SK-N-MC (cell line): ENCODE measurements at regions not wholly inside any gene's neighbourhood (a gene's known extent, or its start where the extent isn't known, plus 50 kb on each side); places are given as distances from the start of the nearest gene placed in this dataset.

ENCODE experiments used
- EZH2 ChIP-seq: fragments of 200-600 bp; sonication (generic); IDR thresholded peaks from one replicate; pipeline ENCODE4 v1.6.1; 2017; ENCODE audit warnings: antibody characterized with exemption
- FOXP2 ChIP-seq: optimal IDR thresholded peaks from 2 replicates; pipeline ENCODE3; 2011; ENCODE audit warnings: mild to moderate bottlenecking, moderate library complexity; ENCODE audit not compliant: insufficient read depth; ENCODE audit errors: extremely low read length, control extremely low read depth
- POLR2AphosphoS5 ChIP-seq: IDR thresholded peaks from 2 replicates; pipeline ENCODE4 v1.6.1; 2012; ENCODE audit warnings: mild to moderate bottlenecking, low read depth, low read length, borderline replicate concordance

GRCh38 chr11:96647621-96648020 is 257.8 kb downstream of the JRKL start:
- TF ChIP-seq EZH2 (no peak), POLR2AphosphoS5 (no peak), FOXP2 (no peak)
